Loucy (cell line): ENCODE measurements at regions not wholly inside any gene's neighbourhood (a gene's known extent, or its start where the extent isn't known, plus 50 kb on each side); places are given as distances from the start of the nearest gene placed in this dataset.
A peak's percentile ranks its signal among the peaks of the same experiment; 100 is the strongest.

Source experiments
- H2AFZ ChIP-seq: fragments of 200-600 bp; sonication (generic); 2 replicates; pipeline ENCODE4 v1.6.0; 2016; ENCODE audit warnings: antibody characterized with exemption, mild to moderate bottlenecking, low read length, moderate library complexity
- H3F3A ChIP-seq: fragments of 200-600 bp; 2 replicates; pipeline ENCODE4 v1.6.0; 2016; ENCODE audit warnings: antibody characterized with exemption, low read depth, mild to moderate bottlenecking
- H3K27me3 ChIP-seq: fragments of 200-600 bp; sonication (generic); 2 replicates; pipeline ENCODE4 v1.6.1; 2014; ENCODE audit warnings: low read length, mild to moderate bottlenecking; ENCODE audit not compliant: insufficient read depth, poor library complexity, severe bottlenecking
- H3K36me3 ChIP-seq: fragments of 200-600 bp; sonication (generic); 2 replicates; pipeline ENCODE4 v1.6.1; 2016; ENCODE audit warnings: low read length; ENCODE audit not compliant: insufficient read depth
- H3K4me1 ChIP-seq: fragments of 200-600 bp; sonication (generic); 2 replicates; pipeline ENCODE4 v1.5.1; 2014; ENCODE audit warnings: low read length, mild to moderate bottlenecking; ENCODE audit not compliant: insufficient read depth, poor library complexity, severe bottlenecking
- H3K4me2 ChIP-seq: fragments of 200-600 bp; sonication (generic); 2 replicates; pipeline ENCODE4 v1.6.0; 2014; ENCODE audit warnings: antibody characterized with exemption, low read length, low read depth, mild to moderate bottlenecking; ENCODE audit not compliant: poor library complexity, severe bottlenecking
- H3K4me3 ChIP-seq: fragments of 200-600 bp; sonication (generic); 2 replicates; pipeline ENCODE4 v1.5.1; 2014; ENCODE audit warnings: low read length, mild to moderate bottlenecking, mixed read lengths; ENCODE audit not compliant: poor library complexity, severe bottlenecking
- H3K79me2 ChIP-seq: fragments of 200-600 bp; sonication (generic); 2 replicates; pipeline ENCODE4 v1.6.1; 2014; ENCODE audit warnings: low read length; ENCODE audit not compliant: insufficient read depth
- H3K9ac ChIP-seq: fragments of 200-600 bp; sonication (generic); 2 replicates; pipeline ENCODE4 v1.6.0; 2014; ENCODE audit warnings: mild to moderate bottlenecking, low read depth, low read length, moderate library complexity; ENCODE audit not compliant: poor library complexity, severe bottlenecking
- H3K9me2 ChIP-seq: fragments of 200-600 bp; sonication (generic); replicated peaks from 2 replicates; pipeline ENCODE4 v1.6.1; 2016; ENCODE audit warnings: low read depth, low read length, mixed read lengths
- H3K9me3 ChIP-seq: fragments of 200-600 bp; sonication (generic); 2 replicates; pipeline ENCODE4 v1.6.1; 2014; ENCODE audit warnings: mild to moderate bottlenecking, antibody characterized with exemption, low read length, low read depth; ENCODE audit not compliant: insufficient read depth
- H4K20me1 ChIP-seq: fragments of 200-600 bp; sonication (generic); 2 replicates; pipeline ENCODE4 v1.6.0; 2014; ENCODE audit warnings: antibody characterized with exemption, low read length, mild to moderate bottlenecking; ENCODE audit not compliant: insufficient read depth, poor library complexity, severe bottlenecking
- CTCF ChIP-seq: fragments of 200-600 bp; sonication (generic); conservative IDR thresholded peaks from 2 replicates; pipeline ENCODE4 v1.5.1; 2014; ENCODE audit warnings: mild to moderate bottlenecking, antibody characterized with exemption, low read length
- EZH2phosphoT487 ChIP-seq: fragments of 200-600 bp; IDR thresholded peaks from 2 replicates; pipeline ENCODE4 v1.6.1; 2018; ENCODE audit warnings: antibody characterized with exemption, mild to moderate bottlenecking, moderate library complexity, borderline replicate concordance

GRCh38 chr14:49506650-49507049, 79.5 kb downstream of the RPS29 start:
- Histone ChIP-seq H3K27me3 (no peaks in the 10 kb centered on the region), H3K4me2 (no peak overlapping the region), H3K9me2 (no peaks in the 10 kb centered on the region), H3K4me3 (no peak overlapping the region), H3K9me3 (no peaks in the 10 kb centered on the region), H3F3A (0 out of 2 replicates have a peak, but pooled peaks cover 3% of the 10 kb centered on the region), H2AFZ (no peak overlapping the region), H3K4me1 (peaks cover 21% of the 10 kb centered on the region), H3K79me2 (no peaks in the 10 kb centered on the region), H3K36me3 (no peaks in the 10 kb centered on the region), H3K9ac (no peak overlapping the region), H4K20me1 (no peaks in the 10 kb centered on the region)
- TF ChIP-seq EZH2phosphoT487 (no peak), CTCF (no peak)

GRCh38 chr14:49505041-49505766, 81.0 kb downstream of the RPS29 start:
- Histone ChIP-seq H3K4me3 (peak overlapping the region; percentile 39), H4K20me1 (no peaks in the 10 kb centered on the region), H3K79me2 (no peaks in the 10 kb centered on the region), H3F3A (0 out of 2 replicates have a peak, but pooled peaks cover 3% of the 10 kb centered on the region), H3K9me2 (no peaks in the 10 kb centered on the region), H3K27me3 (no peaks in the 10 kb centered on the region), H3K9ac (peak overlapping the region; percentile 47), H3K36me3 (no peaks in the 10 kb centered on the region), H2AFZ (peak overlapping the region; percentile 33), H3K9me3 (no peaks in the 10 kb centered on the region), H3K4me1 (peaks cover 21% of the 10 kb centered on the region), H3K4me2 (peak overlapping the region; percentile 68)
- TF ChIP-seq CTCF: no peak
- TF ChIP-seq EZH2phosphoT487: no peak

GRCh38 chr14:49497725-49498348, 88.3 kb downstream of the RPS29 start:
- H3K9me3 ChIP-seq: no peaks in the 10 kb centered on the region
- no peak overlapping the region for H3K4me2 ChIP-seq
- 0 out of 2 replicates have a peak, but pooled peaks cover 4% of the 10 kb centered on the region for H3F3A ChIP-seq
- no peaks in the 10 kb centered on the region for H3K36me3 ChIP-seq
- no peak overlapping the region for H3K9ac ChIP-seq
- no peak for TF ChIP-seq EZH2phosphoT487
- peak; percentile 93 for TF ChIP-seq CTCF
- H3K4me1 ChIP-seq: peaks cover 23% of the 10 kb centered on the region
- H3K27me3 ChIP-seq: no peaks in the 10 kb centered on the region
- no peaks in the 10 kb centered on the region for H4K20me1 ChIP-seq
- H3K9me2 ChIP-seq: no peaks in the 10 kb centered on the region
- H3K79me2 ChIP-seq: no peaks in the 10 kb centered on the region
- H3K4me3 ChIP-seq: no peak overlapping the region
- peak overlapping the region; percentile 6; the same call in 1 of the 2 replicates for H2AFZ ChIP-seq
